ENCODE measurements at regions not wholly inside any gene's neighbourhood (a gene's known extent, or its start where the extent isn't known, plus 50 kb on each side); places are given as distances from the start of the nearest gene placed in this dataset.
A peak's percentile ranks its signal among the peaks of the same experiment; 100 is the strongest.

DNA sequence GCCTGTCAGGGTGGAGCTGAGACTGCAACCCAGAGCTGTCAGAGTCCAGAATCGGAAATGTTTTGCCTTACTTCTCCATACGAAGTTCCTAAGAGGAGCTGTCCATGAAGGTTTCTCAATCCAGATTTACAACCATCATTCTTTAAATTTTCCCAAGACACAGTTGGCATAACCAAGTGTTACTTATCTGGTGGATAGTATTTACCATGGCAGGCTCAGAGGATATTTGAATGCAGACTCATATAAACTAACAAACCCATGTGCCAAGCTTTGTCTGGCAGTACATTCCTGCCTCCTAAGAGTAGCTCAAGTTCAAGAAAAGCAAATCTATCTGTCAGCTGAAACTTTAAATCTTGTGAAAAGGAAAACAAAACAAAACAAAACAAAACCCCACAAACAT lies 267.9 kb downstream of the ZNF326 start:
- TF ChIP-seq POLR2A (IDR thresholded peaks at IDR 0.05; ENCODE audit: extremely low read depth, insufficient read length) (no peak), MYC (IDR thresholded peaks at IDR 0.05; ENCODE audit: low read depth, low read length) (no peak)
- TF ChIP-seq, protein P1, sequence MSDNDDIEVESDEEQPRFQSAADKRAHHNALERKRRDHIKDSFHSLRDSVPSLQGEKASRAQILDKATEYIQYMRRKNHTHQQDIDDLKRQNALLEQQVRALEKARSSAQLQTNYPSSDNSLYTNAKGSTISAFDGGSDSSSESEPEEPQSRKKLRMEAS (IDR thresholded peaks at IDR 0.05; ENCODE audit: low read depth, low read length): no peak
- TF ChIP-seq, protein P2, sequence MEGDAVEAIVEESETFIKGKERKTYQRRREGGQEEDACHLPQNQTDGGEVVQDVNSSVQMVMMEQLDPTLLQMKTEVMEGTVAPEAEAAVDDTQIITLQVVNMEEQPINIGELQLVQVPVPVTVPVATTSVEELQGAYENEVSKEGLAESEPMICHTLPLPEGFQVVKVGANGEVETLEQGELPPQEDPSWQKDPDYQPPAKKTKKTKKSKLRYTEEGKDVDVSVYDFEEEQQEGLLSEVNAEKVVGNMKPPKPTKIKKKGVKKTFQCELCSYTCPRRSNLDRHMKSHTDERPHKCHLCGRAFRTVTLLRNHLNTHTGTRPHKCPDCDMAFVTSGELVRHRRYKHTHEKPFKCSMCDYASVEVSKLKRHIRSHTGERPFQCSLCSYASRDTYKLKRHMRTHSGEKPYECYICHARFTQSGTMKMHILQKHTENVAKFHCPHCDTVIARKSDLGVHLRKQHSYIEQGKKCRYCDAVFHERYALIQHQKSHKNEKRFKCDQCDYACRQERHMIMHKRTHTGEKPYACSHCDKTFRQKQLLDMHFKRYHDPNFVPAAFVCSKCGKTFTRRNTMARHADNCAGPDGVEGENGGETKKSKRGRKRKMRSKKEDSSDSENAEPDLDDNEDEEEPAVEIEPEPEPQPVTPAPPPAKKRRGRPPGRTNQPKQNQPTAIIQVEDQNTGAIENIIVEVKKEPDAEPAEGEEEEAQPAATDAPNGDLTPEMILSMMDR (IDR thresholded peaks at IDR 0.05; ENCODE audit: low read depth, low read length): no peak
- DNase-seq (ENCODE audit: low read depth): no peak
- no peak overlapping the region for H3K4me3 ChIP-seq (ENCODE audit: low read depth, low read length)

DNA sequence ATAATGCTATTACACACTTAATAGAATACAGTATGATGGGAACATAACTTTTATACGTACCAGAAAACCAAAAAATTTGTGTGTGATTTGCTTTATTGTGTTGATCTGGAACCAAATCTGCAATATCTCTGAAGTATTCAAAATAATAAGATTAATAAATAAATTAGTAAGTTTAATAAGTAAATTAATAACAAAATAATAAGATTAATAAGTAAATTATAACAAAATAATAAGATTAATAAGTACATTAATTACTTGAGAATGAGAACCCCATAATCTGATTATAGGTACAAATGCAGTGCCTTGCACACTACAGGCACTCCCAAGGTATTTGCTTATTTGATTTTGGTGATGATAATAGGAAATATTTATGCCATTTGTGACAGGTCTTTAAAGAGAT lies 267.4 kb downstream of the ZNF326 start:
- TF ChIP-seq, protein P1 (IDR thresholded peaks at IDR 0.05; ENCODE audit: low read depth, low read length): no peak
- TF ChIP-seq POLR2A (IDR thresholded peaks at IDR 0.05; ENCODE audit: extremely low read depth, insufficient read length) (no peak), MYC (IDR thresholded peaks at IDR 0.05; ENCODE audit: low read depth, low read length) (no peak)
- TF ChIP-seq, protein P2 (IDR thresholded peaks at IDR 0.05; ENCODE audit: low read depth, low read length): no peak
- H3K4me3 ChIP-seq (ENCODE audit: low read depth, low read length): no peak overlapping the region
- no peak for DNase-seq (ENCODE audit: low read depth)

DNA sequence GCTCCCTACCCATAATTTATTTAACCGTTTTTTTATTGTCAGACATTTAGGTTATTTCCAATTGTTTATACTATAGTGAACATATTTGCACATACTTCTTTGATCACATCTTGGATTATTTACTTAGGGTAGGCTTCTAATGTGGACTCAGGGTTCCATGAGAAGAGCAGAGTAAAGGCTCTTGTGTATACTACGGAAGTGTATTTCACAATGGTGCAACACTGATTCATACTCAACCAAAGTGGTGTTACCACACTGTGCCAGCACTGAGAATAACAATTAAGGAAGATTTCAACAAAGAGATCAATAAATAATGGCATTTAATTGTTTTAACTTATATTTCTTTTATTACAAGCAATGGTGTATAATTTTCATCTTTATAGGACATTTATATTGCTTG lies 251.2 kb downstream of the ZNF326 start:
- H3K4me3 ChIP-seq (ENCODE audit: low read depth, low read length): no peak overlapping the region
- TF ChIP-seq, protein P1 (IDR thresholded peaks at IDR 0.05; ENCODE audit: low read depth, low read length): no peak
- TF ChIP-seq, protein P2 (IDR thresholded peaks at IDR 0.05; ENCODE audit: low read depth, low read length): no peak
- TF ChIP-seq POLR2A (IDR thresholded peaks at IDR 0.05; ENCODE audit: extremely low read depth, insufficient read length): no peak
- TF ChIP-seq MYC (IDR thresholded peaks at IDR 0.05; ENCODE audit: low read depth, low read length): no peak
- DNase-seq (ENCODE audit: low read depth): peak; percentile 12

DNA sequence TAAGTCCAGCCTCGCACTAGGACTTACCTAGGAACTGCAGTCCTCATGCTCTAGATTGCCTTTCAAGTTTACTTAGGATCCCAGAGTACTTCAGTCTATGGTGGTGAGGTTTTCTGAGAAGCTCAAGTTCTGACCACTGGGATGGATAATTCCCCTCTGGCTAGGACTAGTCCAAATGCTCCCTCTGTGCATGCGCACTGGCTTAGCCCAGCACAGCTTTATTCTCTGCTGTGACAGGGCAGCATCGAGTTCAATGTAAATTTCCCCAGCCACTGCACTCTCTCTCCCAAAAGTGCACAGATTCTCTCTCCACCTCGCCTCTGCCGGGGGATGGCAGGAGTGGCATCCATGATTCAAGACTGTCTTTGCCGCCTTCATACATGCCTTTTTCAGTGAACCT lies 241.6 kb downstream of the ZNF326 start:
- no peak for DNase-seq (ENCODE audit: low read depth)
- no peak overlapping the region for H3K4me3 ChIP-seq (ENCODE audit: low read depth, low read length)
- TF ChIP-seq POLR2A (IDR thresholded peaks at IDR 0.05; ENCODE audit: extremely low read depth, insufficient read length) (no peak), MYC (IDR thresholded peaks at IDR 0.05; ENCODE audit: low read depth, low read length) (no peak)
- TF ChIP-seq, protein P1 (IDR thresholded peaks at IDR 0.05; ENCODE audit: low read depth, low read length): no peak

DNA sequence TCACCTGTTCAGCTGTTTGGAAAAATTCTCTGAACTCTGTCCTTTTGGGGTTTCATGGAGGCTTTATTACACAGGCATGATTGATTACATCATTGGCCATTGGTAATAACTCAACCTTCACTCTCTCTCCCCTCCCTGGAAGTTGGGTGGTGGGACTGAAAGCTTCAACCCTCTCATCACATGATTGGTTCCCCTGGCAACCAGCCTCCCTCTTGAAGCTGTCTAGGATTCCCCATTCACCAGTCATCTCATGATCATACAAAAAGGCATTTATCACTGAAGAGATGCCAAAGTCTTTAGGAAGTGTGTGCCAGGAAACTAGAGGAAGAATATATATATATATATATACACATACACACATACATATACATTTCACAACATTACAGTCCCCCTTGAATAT lies 228.5 kb downstream of the ZNF326 start:
- no peak overlapping the region for H3K4me3 ChIP-seq (ENCODE audit: low read depth, low read length)
- DNase-seq (ENCODE audit: low read depth): no peak
- TF ChIP-seq, protein P2 (IDR thresholded peaks at IDR 0.05; ENCODE audit: low read depth, low read length): no peak
- no peak for TF ChIP-seq POLR2A (IDR thresholded peaks at IDR 0.05; ENCODE audit: extremely low read depth, insufficient read length)
- no peak for TF ChIP-seq MYC (IDR thresholded peaks at IDR 0.05; ENCODE audit: low read depth, low read length)
- TF ChIP-seq, protein P1 (IDR thresholded peaks at IDR 0.05; ENCODE audit: low read depth, low read length): no peak

DNA sequence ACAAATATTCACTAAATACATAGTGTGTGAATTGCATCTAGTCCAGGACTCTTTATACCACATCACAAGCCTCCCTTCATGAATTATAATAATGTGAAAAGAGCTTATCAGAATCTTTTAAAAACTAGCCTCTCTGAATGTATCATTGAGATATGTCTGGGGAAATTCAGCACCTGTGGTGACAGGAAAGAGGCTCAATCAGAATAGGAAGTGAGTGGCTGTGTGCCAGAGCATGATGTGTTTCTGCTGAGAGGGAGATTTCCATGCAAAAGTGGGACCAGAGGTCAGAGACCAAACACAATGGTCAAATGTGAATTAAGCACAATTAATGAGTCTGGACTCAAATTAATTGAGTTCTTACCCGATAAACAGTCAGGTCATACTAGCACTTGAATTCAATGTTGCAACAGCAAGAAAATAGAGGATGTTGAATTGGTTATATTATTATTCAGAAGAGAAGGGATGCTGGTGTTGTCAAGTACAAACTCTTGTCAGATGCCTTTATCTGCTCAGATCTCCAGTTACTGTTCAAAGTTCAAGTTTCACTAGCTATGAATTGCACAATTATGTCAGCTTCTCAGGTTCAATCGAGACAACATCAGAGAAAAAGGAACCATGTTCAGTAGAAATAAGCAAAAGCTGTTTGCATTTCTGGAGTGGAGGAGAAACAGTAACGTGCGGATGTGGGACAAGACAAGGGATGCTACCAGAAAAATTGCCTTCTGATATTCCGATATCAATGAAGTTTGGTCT lies 226.2 kb downstream of the ZNF326 start:
- no peak overlapping the region for H3K4me3 ChIP-seq (ENCODE audit: low read depth, low read length)
- no peak for DNase-seq (ENCODE audit: low read depth)
- TF ChIP-seq POLR2A (IDR thresholded peaks at IDR 0.05; ENCODE audit: extremely low read depth, insufficient read length): no peak
- TF ChIP-seq, protein P1 (IDR thresholded peaks at IDR 0.05; ENCODE audit: low read depth, low read length): no peak
- TF ChIP-seq MYC (IDR thresholded peaks at IDR 0.05; ENCODE audit: low read depth, low read length): no peak
- TF ChIP-seq, protein P2 (IDR thresholded peaks at IDR 0.05; ENCODE audit: low read depth, low read length): no peak
